GM12878 (cell line): ENCODE measurements at regions not wholly inside any gene's neighbourhood (a gene's known extent, or its start where the extent isn't known, plus 50 kb on each side); places are given as distances from the start of the nearest gene placed in this dataset.

Experiments used
- CTCF ChIP-seq, 3 experiments: IDR thresholded peaks in 2 of 3; conservative IDR thresholded peaks in 1 of 3; 2 replicates each; pipeline ENCODE4 v1.5.1; 2011; ENCODE audit warnings: low read depth in 3 of 3, low read length in 3 of 3, mild to moderate bottlenecking in 3 of 3, control low read depth in 2 of 3, moderate library complexity in 2 of 3, inconsistent platforms in 1 of 3, mixed read lengths in 1 of 3; ENCODE audit not compliant: control insufficient read depth in 2 of 3, insufficient read depth in 1 of 3; ENCODE audit errors: extremely low read depth in 1 of 3
- SRF ChIP-seq, 2 experiments: IDR thresholded peaks; 2 replicates each; pipeline ENCODE4 v1.6.1; 2011; ENCODE audit warnings: low read depth in 2 of 2, low read length in 2 of 2, mild to moderate bottlenecking in 1 of 2, moderate library complexity in 1 of 2

GRCh38 chr3:181561139-181562031 is 150.3 kb upstream of the SOX2 start:
- no peak for TF ChIP-seq CTCF (IDR thresholded peaks at IDR 0.05 in 2 of 3, conservative IDR thresholded peaks at IDR 0.05 in 1 of 3; ENCODE audit: control insufficient read depth in 2 of 3, extremely low read depth in 1 of 3, insufficient read depth in 1 of 3, low read depth in 3 of 3, low read length in 3 of 3)
- no peak for TF ChIP-seq SRF (IDR thresholded peaks at IDR 0.05; ENCODE audit: low read depth in 2 of 2, low read length in 2 of 2)
